ENCODE measurements at regions not wholly inside any gene's neighbourhood (a gene's known extent, or its start where the extent isn't known, plus 50 kb on each side); places are given as distances from the start of the nearest gene placed in this dataset.

DNA sequence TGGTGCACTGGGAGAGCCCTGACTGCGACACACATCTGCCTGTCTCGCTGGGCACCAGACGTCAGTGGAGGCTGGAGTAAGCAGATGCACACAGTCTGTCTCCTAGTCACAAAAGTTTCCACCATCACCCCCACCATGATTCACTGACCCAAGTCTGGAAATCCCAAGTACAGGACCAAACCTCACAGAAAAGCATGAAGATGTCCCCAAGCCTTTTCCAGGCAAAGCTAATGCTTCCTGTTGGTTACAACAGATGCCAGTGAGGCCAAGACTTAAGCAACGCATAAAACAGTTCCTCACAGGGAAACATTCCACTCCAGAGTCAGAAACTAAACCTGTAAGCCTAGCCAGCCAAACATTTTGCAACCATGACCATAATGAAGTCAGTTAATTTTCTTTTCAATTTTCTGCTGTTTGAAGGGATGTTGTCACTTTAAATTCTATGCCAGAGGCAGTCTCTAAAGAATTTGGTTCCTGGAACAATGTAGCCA is 259.3 kb upstream of the SLC30A5 start:
- DNase-seq (ENCODE audit: low read depth) = peak; percentile 41
- TF ChIP-seq, protein P1, sequence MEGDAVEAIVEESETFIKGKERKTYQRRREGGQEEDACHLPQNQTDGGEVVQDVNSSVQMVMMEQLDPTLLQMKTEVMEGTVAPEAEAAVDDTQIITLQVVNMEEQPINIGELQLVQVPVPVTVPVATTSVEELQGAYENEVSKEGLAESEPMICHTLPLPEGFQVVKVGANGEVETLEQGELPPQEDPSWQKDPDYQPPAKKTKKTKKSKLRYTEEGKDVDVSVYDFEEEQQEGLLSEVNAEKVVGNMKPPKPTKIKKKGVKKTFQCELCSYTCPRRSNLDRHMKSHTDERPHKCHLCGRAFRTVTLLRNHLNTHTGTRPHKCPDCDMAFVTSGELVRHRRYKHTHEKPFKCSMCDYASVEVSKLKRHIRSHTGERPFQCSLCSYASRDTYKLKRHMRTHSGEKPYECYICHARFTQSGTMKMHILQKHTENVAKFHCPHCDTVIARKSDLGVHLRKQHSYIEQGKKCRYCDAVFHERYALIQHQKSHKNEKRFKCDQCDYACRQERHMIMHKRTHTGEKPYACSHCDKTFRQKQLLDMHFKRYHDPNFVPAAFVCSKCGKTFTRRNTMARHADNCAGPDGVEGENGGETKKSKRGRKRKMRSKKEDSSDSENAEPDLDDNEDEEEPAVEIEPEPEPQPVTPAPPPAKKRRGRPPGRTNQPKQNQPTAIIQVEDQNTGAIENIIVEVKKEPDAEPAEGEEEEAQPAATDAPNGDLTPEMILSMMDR (IDR thresholded peaks at IDR 0.05; ENCODE audit: insufficient read depth, low read length) = no peak
- H3K4me3 ChIP-seq (ENCODE audit: low read depth, low read length) = no peak overlapping the region

DNA sequence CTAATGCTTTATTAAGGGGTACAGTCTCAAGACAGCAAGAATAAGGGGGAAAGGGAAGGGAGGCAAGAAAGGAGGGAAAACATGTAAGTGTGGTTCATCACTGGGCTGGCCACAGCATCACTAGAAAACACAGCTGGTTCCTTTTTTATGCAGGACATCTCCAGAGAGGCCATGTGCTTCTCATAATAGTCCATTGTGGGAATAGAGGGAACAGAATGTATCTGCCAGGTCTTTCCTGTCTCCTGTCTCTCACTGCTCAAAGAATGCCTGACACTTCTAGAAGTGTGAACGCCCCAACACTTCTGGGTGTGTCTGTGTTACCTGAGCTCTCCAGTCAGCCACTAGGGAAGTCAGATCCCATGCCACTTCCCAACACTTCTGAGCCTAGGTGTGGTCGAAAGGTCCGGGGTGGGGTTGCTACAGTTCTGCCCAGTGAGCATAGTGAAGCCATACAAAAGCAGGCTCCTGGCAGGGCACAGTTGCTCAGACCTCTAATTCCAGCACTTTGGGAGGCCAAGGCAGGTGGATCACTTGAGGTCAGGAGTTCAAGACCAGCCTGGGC is 255.6 kb upstream of the SLC30A5 start:
- no peak for DNase-seq (ENCODE audit: low read depth)
- no peak overlapping the region for H3K4me3 ChIP-seq (ENCODE audit: low read depth, low read length)
- TF ChIP-seq, protein P1 (IDR thresholded peaks at IDR 0.05; ENCODE audit: insufficient read depth, low read length) = no peak

DNA sequence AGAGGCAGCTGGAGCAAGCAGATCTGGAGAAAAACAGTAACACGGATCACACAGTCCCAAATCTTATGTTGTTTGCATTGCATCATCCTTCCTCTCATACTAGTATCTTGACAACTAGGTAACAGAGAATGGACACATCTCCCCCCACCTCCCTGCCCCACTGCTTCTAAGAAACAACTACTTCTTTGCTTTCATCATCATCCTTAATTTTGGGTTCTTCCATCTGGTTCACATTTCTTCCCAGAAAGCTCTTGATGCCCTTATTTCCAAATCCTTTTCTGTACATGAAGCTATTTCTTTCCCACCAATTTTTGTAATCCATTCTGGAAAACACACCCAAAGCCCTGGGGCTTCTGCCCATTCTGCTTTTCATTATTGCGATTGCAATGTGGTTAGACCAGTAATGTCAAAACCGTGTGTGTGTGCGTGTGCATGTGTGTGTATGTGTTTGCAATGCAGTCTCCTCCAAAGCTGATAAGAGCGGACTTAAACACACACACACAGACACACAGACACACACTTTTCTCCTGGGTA is 254.7 kb upstream of the SLC30A5 start:
- TF ChIP-seq, protein P1 (IDR thresholded peaks at IDR 0.05; ENCODE audit: insufficient read depth, low read length) = no peak
- peak; percentile 77 for DNase-seq (ENCODE audit: low read depth)
- H3K4me3 ChIP-seq (ENCODE audit: low read depth, low read length) = no peak overlapping the region

DNA sequence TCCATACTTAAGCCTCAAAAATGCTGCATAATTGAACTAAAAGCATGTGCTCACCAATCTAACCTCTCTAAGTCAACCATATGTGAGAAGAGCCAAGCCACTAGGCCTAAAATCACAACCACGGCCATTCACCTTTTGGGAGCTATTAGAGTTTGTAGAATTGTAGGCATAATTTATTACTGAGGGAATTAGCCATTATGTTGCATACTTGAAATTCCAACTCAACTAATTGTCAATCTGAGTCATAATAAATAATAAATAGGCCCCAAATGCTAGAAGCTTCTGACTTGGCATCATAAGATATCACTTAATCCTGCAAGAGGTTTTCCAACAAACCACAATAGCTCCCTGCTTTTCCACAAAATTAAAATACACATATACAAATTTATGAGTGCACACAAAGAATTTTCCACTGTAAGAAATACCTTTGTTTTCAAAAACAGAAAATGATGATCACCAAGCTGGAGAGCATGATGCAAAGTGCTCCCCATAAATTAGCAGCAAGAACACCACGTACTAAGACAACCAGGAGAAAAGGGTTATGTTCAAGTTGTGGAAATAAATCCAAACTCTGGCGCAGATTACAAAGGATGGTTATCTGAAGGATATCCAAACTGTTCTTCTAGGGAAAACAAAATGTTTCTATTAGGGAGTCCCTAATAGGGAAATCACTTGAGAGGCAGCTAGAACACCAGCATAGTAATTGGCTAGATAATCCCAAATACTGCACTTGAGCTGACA is 250.0 kb upstream of the SLC30A5 start:
- no peak for DNase-seq (ENCODE audit: low read depth)
- no peak overlapping the region for H3K4me3 ChIP-seq (ENCODE audit: low read depth, low read length)
- TF ChIP-seq, protein P1 (IDR thresholded peaks at IDR 0.05; ENCODE audit: insufficient read depth, low read length) = no peak

DNA sequence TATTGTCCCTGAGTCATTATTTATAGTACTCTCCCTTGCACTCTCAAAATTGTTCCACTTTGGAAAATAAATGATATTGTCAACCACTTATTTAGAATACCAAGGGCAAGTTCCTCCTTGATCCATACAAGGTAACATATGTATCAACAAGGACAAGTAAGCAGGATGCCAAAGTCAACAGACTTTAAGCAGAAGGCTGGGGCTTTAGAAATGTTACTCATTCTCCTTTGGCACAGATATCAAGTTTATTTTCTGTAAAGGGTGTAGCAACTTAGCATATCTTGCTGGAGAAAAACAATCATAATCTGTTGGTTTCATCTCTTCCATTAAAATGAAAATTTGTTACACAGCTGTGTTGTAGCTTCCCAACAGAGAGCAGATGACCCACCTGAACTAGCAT is 248.7 kb upstream of the SLC30A5 start:
- peak; percentile 19 for DNase-seq (ENCODE audit: low read depth)
- no peak overlapping the region for H3K4me3 ChIP-seq (ENCODE audit: low read depth, low read length)
- TF ChIP-seq, protein P1 (IDR thresholded peaks at IDR 0.05; ENCODE audit: insufficient read depth, low read length) = no peak

DNA sequence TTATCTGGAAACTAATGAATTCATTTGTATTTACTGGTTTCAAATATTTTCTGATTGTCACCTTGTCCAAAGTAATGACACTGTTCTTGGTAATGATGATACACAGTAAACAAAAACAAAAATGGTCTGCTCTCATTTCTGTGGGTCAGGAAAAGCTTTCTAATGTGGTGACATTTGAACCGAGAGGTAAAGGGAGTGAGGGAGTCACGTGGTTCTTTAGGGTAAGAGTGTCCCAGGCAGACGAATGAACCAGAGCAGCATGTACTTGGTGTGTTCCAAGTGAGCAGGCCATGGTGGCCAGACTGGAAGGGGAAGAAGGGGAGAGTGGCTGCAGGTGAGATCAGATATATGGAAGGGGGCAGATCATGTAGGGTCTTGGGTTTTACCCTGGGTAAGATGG is 247.0 kb upstream of the SLC30A5 start:
- H3K4me3 ChIP-seq (ENCODE audit: low read depth, low read length) = no peak overlapping the region
- TF ChIP-seq, protein P1 (IDR thresholded peaks at IDR 0.05; ENCODE audit: insufficient read depth, low read length) = no peak
- DNase-seq (ENCODE audit: low read depth) = no peak

Data from fibroblast of the aortic adventitia (primary cell).